AG04450 (cell line): ENCODE measurements at regions not wholly inside any gene's neighbourhood (a gene's known extent, or its start where the extent isn't known, plus 50 kb on each side); places are given as distances from the start of the nearest gene placed in this dataset.

Experiments used
- CTCF ChIA-PET: fragments of 300-600, 350-600 bp; formaldehyde crosslinking; extraction: SDS; loops from one replicate; lab custom pipeline; 2022; ENCODE audit warnings: antibody characterized with exemption, inconsistent platforms; lab: Charles Lee
- POLR2A ChIA-PET: fragments of 350-600 bp; formaldehyde crosslinking; extraction: SDS; loops from one replicate; lab custom pipeline; 2021; ENCODE audit warnings: antibody characterized with exemption, inconsistent platforms; lab: Yijun Ruan, JAX
- DNase-seq: peaks from one replicate; pipeline ENCODE4 v3.0.0-alpha.2; 2011; ENCODE audit warnings: low read depth, low spot score
- H3K27ac ChIP-seq: one replicate; pipeline ENCODE4 v1.5.1; 2012; ENCODE audit warnings: low read depth, low read length, control low read depth
- H3K27me3 ChIP-seq: one replicate; pipeline ENCODE4 v1.6.0; 2012; ENCODE audit warnings: low read length; ENCODE audit not compliant: control insufficient read depth, insufficient read depth
- H3K4me3 ChIP-seq: 2 replicates; pipeline ENCODE4 v1.5.1; 2011; ENCODE audit warnings: mild to moderate bottlenecking, low read depth, low read length, control low read depth
- H3K9me3 ChIP-seq: 2 replicates; pipeline ENCODE4 v1.5.1; 2012; ENCODE audit warnings: low read length; ENCODE audit not compliant: control insufficient read depth, insufficient read depth
- CTCF ChIP-seq: IDR thresholded peaks from 2 replicates; pipeline ENCODE4 v1.5.1; 2011; ENCODE audit warnings: low read depth, low read length, control low read depth, inconsistent platforms

GRCh38 chr2:60603533-60604190 is 50.2 kb upstream of the BCL11A start:
- no peak overlapping the region for H3K4me3 ChIP-seq
- no peak for TF ChIP-seq CTCF
- ChIA-PET POLR2A (no interaction called here), CTCF (interaction anchor here (1.2 kb wide), 1 partner anchor 22 kb away, joined by 4 read pairs; no protein-coding TSS in a partner anchor)
- DNase-seq = no peak
- H3K27me3 ChIP-seq = peaks cover 2% of the 10 kb centered on the region
- H3K27ac ChIP-seq = no peak overlapping the region
- no peaks in the 10 kb centered on the region for H3K9me3 ChIP-seq

- Histone ChIP-seq H3K4me3 (no peak overlapping the region), H3K27me3 (peaks cover 2% of the 10 kb centered on the region), H3K9me3 (no peaks in the 10 kb centered on the region), H3K27ac (no peak overlapping the region)
- ChIA-PET POLR2A (no interaction called here), CTCF (interaction anchor here (0.6 kb wide), 1 partner anchor 1818 kb away, joined by 3 read pairs; no protein-coding TSS in a partner anchor)
- TF ChIP-seq CTCF = no peak
- no peak for DNase-seq
Measured at GRCh38 chr2:60604486-60605064, 51.1 kb upstream of the BCL11A start.

DNA sequence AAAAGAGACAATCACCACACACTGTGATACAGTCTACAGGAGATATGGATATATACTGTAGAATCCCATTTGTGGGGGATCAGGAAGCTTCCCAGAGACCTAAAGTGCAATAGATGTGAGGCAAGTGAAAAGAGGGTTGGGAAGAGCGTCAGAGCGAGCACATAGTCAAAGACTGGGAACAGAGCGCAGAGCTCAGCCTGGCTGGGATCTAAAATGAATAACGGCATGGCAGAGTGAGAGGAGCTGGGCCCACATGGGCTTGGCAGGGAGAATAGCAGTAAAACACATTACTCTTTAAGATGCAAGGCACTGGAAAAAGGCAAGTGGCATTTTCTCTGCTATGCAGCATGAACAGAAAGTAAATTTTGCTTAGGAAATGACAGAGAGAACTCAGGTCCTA is 52.4 kb upstream of the BCL11A start:
- ChIA-PET POLR2A (no interaction called here), CTCF (no interaction called here)

DNA sequence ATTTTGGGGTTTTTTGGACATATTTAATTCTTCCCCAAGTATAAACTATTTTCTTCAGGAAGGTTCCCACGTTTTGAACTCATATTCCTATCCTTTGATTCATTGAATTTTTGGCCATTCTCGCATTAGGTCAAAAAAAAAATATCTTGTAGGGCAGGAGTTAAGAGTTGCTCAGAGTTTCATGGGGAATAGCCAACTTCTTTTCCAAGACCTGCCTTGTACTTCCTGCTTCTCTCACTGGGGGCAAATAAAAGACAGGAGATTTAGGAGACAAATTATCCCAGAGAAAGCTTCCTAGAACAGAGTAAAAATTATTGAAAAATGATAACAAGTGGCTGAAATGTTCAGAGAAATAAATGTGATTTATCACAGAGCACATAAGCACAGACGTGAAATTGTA is 55.2 kb upstream of the BCL11A start:
- Histone ChIP-seq H3K4me3 (no peak overlapping the region), H3K27ac (no peak overlapping the region), H3K9me3 (no peaks in the 10 kb centered on the region), H3K27me3 (no peaks in the 10 kb centered on the region)
- TF ChIP-seq CTCF = no peak
- ChIA-PET CTCF (no interaction called here), POLR2A (no interaction called here)
- no peak for DNase-seq

More for the DNA sequence above, 52.4 kb upstream of the BCL11A start:
- Histone ChIP-seq H3K4me3 (no peak overlapping the region), H3K9me3 (no peaks in the 10 kb centered on the region), H3K27ac (no peak overlapping the region), H3K27me3 (no peaks in the 10 kb centered on the region)
- no peak for TF ChIP-seq CTCF
- DNase-seq = no peak

DNA sequence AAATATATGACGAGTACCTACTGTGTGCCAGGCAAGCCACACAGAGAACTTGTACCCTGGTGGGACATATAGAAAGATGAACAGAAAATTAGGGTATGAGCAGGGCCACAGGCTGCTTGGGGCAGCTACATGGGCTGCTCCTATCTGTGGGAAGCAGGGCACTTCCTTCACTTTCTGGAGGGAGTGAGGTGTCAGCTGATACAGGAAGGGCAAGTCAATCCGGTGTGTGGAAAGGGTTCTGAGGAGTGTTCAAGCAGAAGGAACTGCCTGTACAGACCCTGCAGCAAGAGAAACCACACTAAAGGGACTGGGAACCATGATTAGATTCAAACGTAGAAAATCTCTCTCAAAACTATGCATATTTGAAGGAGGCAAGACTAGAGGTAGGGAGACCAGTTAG is 58.6 kb upstream of the BCL11A start:
- ChIA-PET POLR2A (no interaction called here), CTCF (no interaction called here)
- no peak overlapping the region for H3K4me3 ChIP-seq
- H3K9me3 ChIP-seq = no peaks in the 10 kb centered on the region
- no peaks in the 10 kb centered on the region for H3K27me3 ChIP-seq
- no peak for TF ChIP-seq CTCF
- no peak overlapping the region for H3K27ac ChIP-seq
- DNase-seq = no peak
